Mesothelial cell of epicardium (in vitro differentiated cells): ENCODE measurements at regions not wholly inside any gene's neighbourhood (a gene's known extent, or its start where the extent isn't known, plus 50 kb on each side); places are given as distances from the start of the nearest gene placed in this dataset.

Source experiments
- DNase-seq, 2 experiments: peaks; one replicate each; pipeline ENCODE4 v3.0.0; 2021; ENCODE audit warnings: low spot score in 2 of 2; ENCODE audit not compliant: unreplicated experiment in 2 of 2
- H3K27ac Mint-ChIP-seq: 2 replicates; pipeline ENCODE4 v1.8.0; 2021; ENCODE audit warnings: mixed read lengths
- H3K27me3 Mint-ChIP-seq: 2 replicates; pipeline ENCODE4 v1.8.0; 2021; ENCODE audit warnings: low read depth, mixed read lengths
- H3K36me3 Mint-ChIP-seq: 2 replicates; pipeline ENCODE4 v1.8.0; 2021; ENCODE audit warnings: mixed read lengths
- H3K4me1 Mint-ChIP-seq: 2 replicates; pipeline ENCODE4 v1.8.0; 2021; ENCODE audit warnings: mixed read lengths
- H3K4me3 Mint-ChIP-seq: 2 replicates; pipeline ENCODE4 v1.8.0; 2021; ENCODE audit warnings: mild to moderate bottlenecking, moderate library complexity, mixed read lengths
- H3K9me3 Mint-ChIP-seq: 2 replicates; pipeline ENCODE4 v1.8.0; 2021; ENCODE audit warnings: mixed read lengths
- TF ChIP-seq, protein P1 (sequence below): fragments of 200-600 bp; sonication (generic); IDR thresholded peaks from one replicate; pipeline ENCODE4 v1.5.0; 2021; ENCODE audit warnings: antibody characterized with exemption; ENCODE audit not compliant: unreplicated experiment

GRCh38 chr10:132486539-132487121, 51.0 kb upstream of the INPP5A start:
- peaks cover 4% of the 10 kb centered on the region for H3K36me3 Mint-ChIP-seq
- DNase-seq, result no peak
- no peak overlapping the region for H3K4me3 Mint-ChIP-seq
- TF ChIP-seq, protein P1, sequence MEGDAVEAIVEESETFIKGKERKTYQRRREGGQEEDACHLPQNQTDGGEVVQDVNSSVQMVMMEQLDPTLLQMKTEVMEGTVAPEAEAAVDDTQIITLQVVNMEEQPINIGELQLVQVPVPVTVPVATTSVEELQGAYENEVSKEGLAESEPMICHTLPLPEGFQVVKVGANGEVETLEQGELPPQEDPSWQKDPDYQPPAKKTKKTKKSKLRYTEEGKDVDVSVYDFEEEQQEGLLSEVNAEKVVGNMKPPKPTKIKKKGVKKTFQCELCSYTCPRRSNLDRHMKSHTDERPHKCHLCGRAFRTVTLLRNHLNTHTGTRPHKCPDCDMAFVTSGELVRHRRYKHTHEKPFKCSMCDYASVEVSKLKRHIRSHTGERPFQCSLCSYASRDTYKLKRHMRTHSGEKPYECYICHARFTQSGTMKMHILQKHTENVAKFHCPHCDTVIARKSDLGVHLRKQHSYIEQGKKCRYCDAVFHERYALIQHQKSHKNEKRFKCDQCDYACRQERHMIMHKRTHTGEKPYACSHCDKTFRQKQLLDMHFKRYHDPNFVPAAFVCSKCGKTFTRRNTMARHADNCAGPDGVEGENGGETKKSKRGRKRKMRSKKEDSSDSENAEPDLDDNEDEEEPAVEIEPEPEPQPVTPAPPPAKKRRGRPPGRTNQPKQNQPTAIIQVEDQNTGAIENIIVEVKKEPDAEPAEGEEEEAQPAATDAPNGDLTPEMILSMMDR, result no peak
- H3K27ac Mint-ChIP-seq, result no peak overlapping the region
- H3K4me1 Mint-ChIP-seq, result peaks cover 12% of the 10 kb centered on the region
- H3K9me3 Mint-ChIP-seq, result no peaks in the 10 kb centered on the region
- no peaks in the 10 kb centered on the region for H3K27me3 Mint-ChIP-seq

DNA sequence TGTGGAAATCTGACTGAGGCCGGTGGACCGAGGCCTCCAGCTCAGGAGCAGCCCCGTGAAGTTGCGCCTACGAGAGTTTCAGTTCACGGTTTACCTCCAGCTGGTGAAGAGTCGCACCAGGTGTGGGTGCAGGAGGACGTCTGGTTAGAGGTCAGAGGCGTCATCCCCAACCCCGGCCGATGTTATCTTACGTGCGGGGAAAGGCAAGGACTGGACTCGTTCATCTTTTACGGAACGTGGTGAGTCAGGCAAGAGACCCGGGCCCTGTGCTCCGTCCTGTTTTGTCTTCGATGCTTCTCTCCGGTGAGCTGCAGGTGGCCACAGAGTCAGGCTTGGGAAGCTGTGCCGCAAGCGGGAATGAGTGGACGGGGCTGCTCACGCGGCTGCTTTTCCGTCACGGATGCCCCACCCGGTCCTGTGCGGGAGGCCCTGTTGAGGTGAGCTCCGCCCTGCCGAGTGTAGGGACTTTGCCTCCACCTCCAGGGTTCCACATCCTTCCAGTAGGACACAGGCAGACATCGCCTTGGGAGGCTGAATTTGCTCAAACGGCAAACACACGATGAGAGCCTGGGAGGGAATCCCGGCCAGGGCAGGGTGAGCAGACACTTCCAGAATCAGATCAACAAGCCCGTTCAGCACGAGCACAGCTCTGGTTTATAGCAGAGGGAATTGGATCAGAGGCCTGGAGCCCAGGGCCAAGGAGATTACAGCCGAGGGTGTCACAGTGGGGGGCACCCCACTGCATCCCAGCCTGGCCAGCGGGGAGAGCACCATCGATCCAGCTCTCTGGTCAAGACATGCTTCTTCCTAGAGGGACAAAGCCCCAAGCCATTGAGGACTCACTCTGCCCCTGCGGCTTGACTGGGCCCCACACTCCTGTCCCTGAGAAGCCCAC, 50.1 kb upstream of the INPP5A start:
- peaks cover under 1% of the 10 kb centered on the region for H3K36me3 Mint-ChIP-seq
- TF ChIP-seq, protein P1, result no peak
- H3K27me3 Mint-ChIP-seq, result no peaks in the 10 kb centered on the region
- peaks cover 5% of the 10 kb centered on the region for H3K4me1 Mint-ChIP-seq
- no peak for DNase-seq
- no peak overlapping the region for H3K27ac Mint-ChIP-seq
- H3K9me3 Mint-ChIP-seq, result no peaks in the 10 kb centered on the region
- no peak overlapping the region for H3K4me3 Mint-ChIP-seq
